BE2C (cell line): ENCODE measurements at regions not wholly inside any gene's neighbourhood (a gene's known extent, or its start where the extent isn't known, plus 50 kb on each side); places are given as distances from the start of the nearest gene placed in this dataset.

Experiments used
- DNase-seq: peaks from one replicate; pipeline ENCODE4 v3.0.0-alpha.2; 2020
- H3K27me3 ChIP-seq: fragments of 250-450 bp; sonication (Bioruptor Pico); 2 replicates; pipeline ENCODE4 v1.5.1; 2020; ENCODE audit warnings: mild to moderate bottlenecking
- H3K36me3 ChIP-seq: fragments of 250-450 bp; sonication (Bioruptor Pico); 2 replicates; pipeline ENCODE4 v1.5.1; 2020; ENCODE audit warnings: mild to moderate bottlenecking
- H3K4me1 ChIP-seq: fragments of 250-450 bp; sonication (Bioruptor Pico); 2 replicates; pipeline ENCODE4 v1.5.1; 2020
- H3K4me3 ChIP-seq: 2 replicates; pipeline ENCODE4 v1.5.1; 2011; ENCODE audit warnings: low read depth, low read length
- H3K9me3 ChIP-seq: fragments of 250-450 bp; sonication (Bioruptor Pico); 2 replicates; pipeline ENCODE4 v1.5.1; 2020
- TF ChIP-seq, protein P1 (sequence below): IDR thresholded peaks from 2 replicates; pipeline ENCODE4 v1.5.1; 2012; ENCODE audit warnings: mild to moderate bottlenecking, low read depth, low read length

GRCh38 chr2:194591192-194591591, 1065.8 kb upstream of the SLC39A10 start:
- no peaks in the 10 kb centered on the region for H3K4me1 ChIP-seq
- H3K4me3 ChIP-seq, result no peak overlapping the region
- no peak for DNase-seq
- no peaks in the 10 kb centered on the region for H3K27me3 ChIP-seq
- no peaks in the 10 kb centered on the region for H3K36me3 ChIP-seq
- H3K9me3 ChIP-seq, result no peaks in the 10 kb centered on the region; the same call in 1 of the 2 replicates
- TF ChIP-seq, protein P1, sequence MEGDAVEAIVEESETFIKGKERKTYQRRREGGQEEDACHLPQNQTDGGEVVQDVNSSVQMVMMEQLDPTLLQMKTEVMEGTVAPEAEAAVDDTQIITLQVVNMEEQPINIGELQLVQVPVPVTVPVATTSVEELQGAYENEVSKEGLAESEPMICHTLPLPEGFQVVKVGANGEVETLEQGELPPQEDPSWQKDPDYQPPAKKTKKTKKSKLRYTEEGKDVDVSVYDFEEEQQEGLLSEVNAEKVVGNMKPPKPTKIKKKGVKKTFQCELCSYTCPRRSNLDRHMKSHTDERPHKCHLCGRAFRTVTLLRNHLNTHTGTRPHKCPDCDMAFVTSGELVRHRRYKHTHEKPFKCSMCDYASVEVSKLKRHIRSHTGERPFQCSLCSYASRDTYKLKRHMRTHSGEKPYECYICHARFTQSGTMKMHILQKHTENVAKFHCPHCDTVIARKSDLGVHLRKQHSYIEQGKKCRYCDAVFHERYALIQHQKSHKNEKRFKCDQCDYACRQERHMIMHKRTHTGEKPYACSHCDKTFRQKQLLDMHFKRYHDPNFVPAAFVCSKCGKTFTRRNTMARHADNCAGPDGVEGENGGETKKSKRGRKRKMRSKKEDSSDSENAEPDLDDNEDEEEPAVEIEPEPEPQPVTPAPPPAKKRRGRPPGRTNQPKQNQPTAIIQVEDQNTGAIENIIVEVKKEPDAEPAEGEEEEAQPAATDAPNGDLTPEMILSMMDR, result no peak

GRCh38 chr2:194587739-194588270, 1069.2 kb upstream of the SLC39A10 start:
- no peaks in the 10 kb centered on the region; the same call in 1 of the 2 replicates for H3K9me3 ChIP-seq
- H3K4me3 ChIP-seq, result no peak overlapping the region
- no peaks in the 10 kb centered on the region for H3K27me3 ChIP-seq
- H3K4me1 ChIP-seq, result no peaks in the 10 kb centered on the region
- H3K36me3 ChIP-seq, result no peaks in the 10 kb centered on the region
- TF ChIP-seq, protein P1, result no peak
- no peak for DNase-seq

GRCh38 chr2:194567661-194568017, 1089.4 kb upstream of the SLC39A10 start:
- TF ChIP-seq, protein P1, result no peak
- no peak for DNase-seq
- Histone ChIP-seq H3K9me3 (no peaks in the 10 kb centered on the region), H3K27me3 (no peaks in the 10 kb centered on the region), H3K4me1 (no peaks in the 10 kb centered on the region), H3K4me3 (no peak overlapping the region), H3K36me3 (no peaks in the 10 kb centered on the region)

DNA sequence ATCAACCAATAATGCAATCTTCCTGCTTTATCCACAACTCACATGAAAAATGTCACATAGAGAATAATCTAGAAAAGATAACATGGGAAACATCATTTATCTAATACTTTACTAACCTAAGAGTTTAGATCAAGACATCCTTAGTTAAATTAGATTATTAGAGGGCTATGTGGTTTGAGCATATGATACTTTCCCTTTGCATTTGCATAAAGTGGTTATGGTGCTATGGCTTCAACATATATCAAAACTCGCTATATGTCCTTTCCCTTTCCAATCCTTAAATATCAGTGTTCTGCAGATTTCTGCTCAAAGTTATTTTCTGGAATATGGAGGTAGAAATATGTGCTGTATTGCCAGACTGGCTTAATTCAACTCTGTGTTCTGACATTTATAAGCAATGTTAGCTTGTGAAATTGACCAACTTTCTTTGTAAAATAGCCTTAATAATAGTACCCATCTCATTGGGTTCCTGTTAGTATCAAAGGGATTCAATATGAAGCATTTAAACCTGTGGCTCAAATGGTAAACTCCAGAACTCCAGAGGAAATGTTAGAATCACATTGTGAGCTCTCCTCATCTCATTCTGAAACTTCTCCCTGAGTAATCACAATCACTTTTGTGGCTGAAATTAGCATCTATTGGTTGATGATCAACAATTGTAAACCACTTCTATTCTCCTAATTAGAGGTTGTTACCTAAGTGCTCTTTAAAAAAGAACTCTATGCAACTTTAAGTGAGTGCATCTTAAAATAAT, 1089.9 kb upstream of the SLC39A10 start:
- H3K4me3 ChIP-seq, result no peak overlapping the region
- H3K36me3 ChIP-seq, result no peaks in the 10 kb centered on the region
- no peaks in the 10 kb centered on the region for H3K9me3 ChIP-seq
- H3K4me1 ChIP-seq, result no peaks in the 10 kb centered on the region
- no peak for DNase-seq
- no peaks in the 10 kb centered on the region for H3K27me3 ChIP-seq
- TF ChIP-seq, protein P1, result no peak

DNA sequence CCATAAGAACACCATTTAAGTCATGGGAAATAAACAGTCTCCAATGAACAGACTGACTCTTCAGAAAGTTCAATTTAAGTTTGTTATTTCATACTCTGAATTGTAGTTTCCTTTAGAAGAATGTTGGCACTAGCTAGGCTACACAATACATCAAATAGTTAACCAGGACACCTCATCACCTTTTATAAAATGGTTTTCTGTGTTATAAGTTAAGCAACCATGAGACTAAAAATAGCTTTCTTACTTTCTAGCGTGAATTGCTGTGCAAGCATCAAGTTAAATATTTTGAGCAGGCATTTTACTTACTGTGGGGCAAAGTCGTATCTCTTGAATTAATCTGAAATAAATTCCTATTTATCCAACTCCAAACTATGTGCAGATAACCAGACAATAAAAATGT, 1092.6 kb upstream of the SLC39A10 start:
- Histone ChIP-seq H3K4me3 (no peak overlapping the region), H3K27me3 (no peaks in the 10 kb centered on the region), H3K9me3 (no peaks in the 10 kb centered on the region), H3K36me3 (no peaks in the 10 kb centered on the region), H3K4me1 (no peaks in the 10 kb centered on the region)
- DNase-seq, result no peak
- TF ChIP-seq, protein P1, result no peak

GRCh38 chr2:194562329-194562728, 1094.7 kb upstream of the SLC39A10 start:
- Histone ChIP-seq H3K36me3 (no peaks in the 10 kb centered on the region), H3K27me3 (no peaks in the 10 kb centered on the region), H3K9me3 (no peaks in the 10 kb centered on the region), H3K4me1 (no peaks in the 10 kb centered on the region), H3K4me3 (no peak overlapping the region)
- no peak for DNase-seq
- TF ChIP-seq, protein P1, result no peak
